H1 (cell line): ENCODE measurements at regions not wholly inside any gene's neighbourhood (a gene's known extent, or its start where the extent isn't known, plus 50 kb on each side); places are given as distances from the start of the nearest gene placed in this dataset.

Experiments used
- GTF2F1 ChIP-seq: IDR thresholded peaks from 2 replicates; pipeline ENCODE4 v1.6.1; 2012; ENCODE audit warnings: low read depth, low read length, improper control_type of control experiment, borderline replicate concordance
- RBBP5 ChIP-seq: IDR thresholded peaks from 2 replicates; pipeline ENCODE4 v1.7.1; 2012; ENCODE audit warnings: low read depth, mild to moderate bottlenecking, inconsistent platforms, low read length, moderate library complexity, borderline replicate concordance
- SAP30 ChIP-seq: fragments of 300-600 bp; sonication (generic); IDR thresholded peaks from 2 replicates; pipeline ENCODE4 v1.7.1; 2012; ENCODE audit warnings: low read length, moderate library complexity, mild to moderate bottlenecking, inconsistent platforms; ENCODE audit not compliant: insufficient read depth, insufficient replicate concordance
- SIRT6 ChIP-seq: IDR thresholded peaks from one replicate; pipeline ENCODE4 v1.7.1; 2012; ENCODE audit warnings: low read length, inconsistent platforms
- SP1 ChIP-seq: IDR thresholded peaks from 2 replicates; pipeline ENCODE4 v1.6.1; 2011; ENCODE audit warnings: low read depth, low read length
- TF ChIP-seq, protein P1 (sequence below): fragments of 300-600 bp; sonication (generic); IDR thresholded peaks from 2 replicates; pipeline ENCODE4 v1.7.1; 2012; ENCODE audit warnings: low read length, moderate library complexity, mild to moderate bottlenecking, inconsistent platforms; ENCODE audit not compliant: insufficient replicate concordance
- TF ChIP-seq, protein P2 (sequence below): IDR thresholded peaks from 2 replicates; pipeline ENCODE4 v1.6.1; 2011; ENCODE audit warnings: low read length, improper control_type of control experiment
- TF ChIP-seq, protein P3 (sequence below): IDR thresholded peaks from 2 replicates; pipeline ENCODE4 v1.6.1; 2012; ENCODE audit warnings: inconsistent platforms

DNA sequence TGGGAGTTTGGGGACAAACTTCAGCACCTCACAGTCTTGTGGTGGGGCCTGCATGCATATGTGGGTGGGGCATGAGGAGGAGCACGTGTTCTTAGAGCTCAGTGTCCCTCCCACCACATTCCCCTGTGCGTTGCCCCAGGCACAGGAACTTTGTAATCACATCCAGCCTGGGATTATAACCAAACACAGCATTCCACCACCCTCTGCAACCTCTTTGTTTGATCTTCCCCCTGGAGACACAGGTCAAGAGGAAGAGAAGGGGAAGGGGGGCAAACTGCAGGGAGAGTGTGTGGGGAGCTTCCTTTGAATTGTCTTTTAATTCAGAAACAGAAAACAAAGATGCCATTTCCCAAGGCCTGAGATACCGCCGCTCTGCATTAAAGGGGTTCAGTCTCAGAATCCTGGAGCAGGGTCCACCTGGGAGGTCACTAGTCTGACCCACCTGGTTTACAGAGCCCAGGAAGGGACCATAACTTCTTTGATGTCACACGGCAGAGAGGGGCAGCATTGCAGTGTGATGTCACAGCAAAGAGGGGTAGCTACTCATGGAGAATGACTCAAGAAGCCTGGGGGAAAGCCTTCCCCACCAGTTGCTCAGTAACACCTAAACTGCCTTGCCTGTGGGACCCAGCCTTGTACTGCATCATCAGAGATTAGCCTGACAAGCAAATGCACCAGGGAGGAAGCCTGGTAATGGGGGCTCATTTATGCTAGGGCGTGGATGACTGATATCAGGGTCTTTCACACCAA, 106.3 kb upstream of the RNU6-1 start (continued):
- TF ChIP-seq, protein P1, sequence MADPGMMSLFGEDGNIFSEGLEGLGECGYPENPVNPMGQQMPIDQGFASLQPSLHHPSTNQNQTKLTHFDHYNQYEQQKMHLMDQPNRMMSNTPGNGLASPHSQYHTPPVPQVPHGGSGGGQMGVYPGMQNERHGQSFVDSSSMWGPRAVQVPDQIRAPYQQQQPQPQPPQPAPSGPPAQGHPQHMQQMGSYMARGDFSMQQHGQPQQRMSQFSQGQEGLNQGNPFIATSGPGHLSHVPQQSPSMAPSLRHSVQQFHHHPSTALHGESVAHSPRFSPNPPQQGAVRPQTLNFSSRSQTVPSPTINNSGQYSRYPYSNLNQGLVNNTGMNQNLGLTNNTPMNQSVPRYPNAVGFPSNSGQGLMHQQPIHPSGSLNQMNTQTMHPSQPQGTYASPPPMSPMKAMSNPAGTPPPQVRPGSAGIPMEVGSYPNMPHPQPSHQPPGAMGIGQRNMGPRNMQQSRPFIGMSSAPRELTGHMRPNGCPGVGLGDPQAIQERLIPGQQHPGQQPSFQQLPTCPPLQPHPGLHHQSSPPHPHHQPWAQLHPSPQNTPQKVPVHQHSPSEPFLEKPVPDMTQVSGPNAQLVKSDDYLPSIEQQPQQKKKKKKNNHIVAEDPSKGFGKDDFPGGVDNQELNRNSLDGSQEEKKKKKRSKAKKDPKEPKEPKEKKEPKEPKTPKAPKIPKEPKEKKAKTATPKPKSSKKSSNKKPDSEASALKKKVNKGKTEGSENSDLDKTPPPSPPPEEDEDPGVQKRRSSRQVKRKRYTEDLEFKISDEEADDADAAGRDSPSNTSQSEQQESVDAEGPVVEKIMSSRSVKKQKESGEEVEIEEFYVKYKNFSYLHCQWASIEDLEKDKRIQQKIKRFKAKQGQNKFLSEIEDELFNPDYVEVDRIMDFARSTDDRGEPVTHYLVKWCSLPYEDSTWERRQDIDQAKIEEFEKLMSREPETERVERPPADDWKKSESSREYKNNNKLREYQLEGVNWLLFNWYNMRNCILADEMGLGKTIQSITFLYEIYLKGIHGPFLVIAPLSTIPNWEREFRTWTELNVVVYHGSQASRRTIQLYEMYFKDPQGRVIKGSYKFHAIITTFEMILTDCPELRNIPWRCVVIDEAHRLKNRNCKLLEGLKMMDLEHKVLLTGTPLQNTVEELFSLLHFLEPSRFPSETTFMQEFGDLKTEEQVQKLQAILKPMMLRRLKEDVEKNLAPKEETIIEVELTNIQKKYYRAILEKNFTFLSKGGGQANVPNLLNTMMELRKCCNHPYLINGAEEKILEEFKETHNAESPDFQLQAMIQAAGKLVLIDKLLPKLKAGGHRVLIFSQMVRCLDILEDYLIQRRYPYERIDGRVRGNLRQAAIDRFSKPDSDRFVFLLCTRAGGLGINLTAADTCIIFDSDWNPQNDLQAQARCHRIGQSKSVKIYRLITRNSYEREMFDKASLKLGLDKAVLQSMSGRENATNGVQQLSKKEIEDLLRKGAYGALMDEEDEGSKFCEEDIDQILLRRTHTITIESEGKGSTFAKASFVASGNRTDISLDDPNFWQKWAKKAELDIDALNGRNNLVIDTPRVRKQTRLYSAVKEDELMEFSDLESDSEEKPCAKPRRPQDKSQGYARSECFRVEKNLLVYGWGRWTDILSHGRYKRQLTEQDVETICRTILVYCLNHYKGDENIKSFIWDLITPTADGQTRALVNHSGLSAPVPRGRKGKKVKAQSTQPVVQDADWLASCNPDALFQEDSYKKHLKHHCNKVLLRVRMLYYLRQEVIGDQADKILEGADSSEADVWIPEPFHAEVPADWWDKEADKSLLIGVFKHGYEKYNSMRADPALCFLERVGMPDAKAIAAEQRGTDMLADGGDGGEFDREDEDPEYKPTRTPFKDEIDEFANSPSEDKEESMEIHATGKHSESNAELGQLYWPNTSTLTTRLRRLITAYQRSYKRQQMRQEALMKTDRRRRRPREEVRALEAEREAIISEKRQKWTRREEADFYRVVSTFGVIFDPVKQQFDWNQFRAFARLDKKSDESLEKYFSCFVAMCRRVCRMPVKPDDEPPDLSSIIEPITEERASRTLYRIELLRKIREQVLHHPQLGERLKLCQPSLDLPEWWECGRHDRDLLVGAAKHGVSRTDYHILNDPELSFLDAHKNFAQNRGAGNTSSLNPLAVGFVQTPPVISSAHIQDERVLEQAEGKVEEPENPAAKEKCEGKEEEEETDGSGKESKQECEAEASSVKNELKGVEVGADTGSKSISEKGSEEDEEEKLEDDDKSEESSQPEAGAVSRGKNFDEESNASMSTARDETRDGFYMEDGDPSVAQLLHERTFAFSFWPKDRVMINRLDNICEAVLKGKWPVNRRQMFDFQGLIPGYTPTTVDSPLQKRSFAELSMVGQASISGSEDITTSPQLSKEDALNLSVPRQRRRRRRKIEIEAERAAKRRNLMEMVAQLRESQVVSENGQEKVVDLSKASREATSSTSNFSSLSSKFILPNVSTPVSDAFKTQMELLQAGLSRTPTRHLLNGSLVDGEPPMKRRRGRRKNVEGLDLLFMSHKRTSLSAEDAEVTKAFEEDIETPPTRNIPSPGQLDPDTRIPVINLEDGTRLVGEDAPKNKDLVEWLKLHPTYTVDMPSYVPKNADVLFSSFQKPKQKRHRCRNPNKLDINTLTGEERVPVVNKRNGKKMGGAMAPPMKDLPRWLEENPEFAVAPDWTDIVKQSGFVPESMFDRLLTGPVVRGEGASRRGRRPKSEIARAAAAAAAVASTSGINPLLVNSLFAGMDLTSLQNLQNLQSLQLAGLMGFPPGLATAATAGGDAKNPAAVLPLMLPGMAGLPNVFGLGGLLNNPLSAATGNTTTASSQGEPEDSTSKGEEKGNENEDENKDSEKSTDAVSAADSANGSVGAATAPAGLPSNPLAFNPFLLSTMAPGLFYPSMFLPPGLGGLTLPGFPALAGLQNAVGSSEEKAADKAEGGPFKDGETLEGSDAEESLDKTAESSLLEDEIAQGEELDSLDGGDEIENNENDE: no peak
- no peak for TF ChIP-seq SIRT6
- TF ChIP-seq SAP30: no peak
- TF ChIP-seq, protein P2, sequence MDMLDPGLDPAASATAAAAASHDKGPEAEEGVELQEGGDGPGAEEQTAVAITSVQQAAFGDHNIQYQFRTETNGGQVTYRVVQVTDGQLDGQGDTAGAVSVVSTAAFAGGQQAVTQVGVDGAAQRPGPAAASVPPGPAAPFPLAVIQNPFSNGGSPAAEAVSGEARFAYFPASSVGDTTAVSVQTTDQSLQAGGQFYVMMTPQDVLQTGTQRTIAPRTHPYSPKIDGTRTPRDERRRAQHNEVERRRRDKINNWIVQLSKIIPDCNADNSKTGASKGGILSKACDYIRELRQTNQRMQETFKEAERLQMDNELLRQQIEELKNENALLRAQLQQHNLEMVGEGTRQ: peak; percentile 54
- TF ChIP-seq GTF2F1: no peak
- TF ChIP-seq, protein P3, sequence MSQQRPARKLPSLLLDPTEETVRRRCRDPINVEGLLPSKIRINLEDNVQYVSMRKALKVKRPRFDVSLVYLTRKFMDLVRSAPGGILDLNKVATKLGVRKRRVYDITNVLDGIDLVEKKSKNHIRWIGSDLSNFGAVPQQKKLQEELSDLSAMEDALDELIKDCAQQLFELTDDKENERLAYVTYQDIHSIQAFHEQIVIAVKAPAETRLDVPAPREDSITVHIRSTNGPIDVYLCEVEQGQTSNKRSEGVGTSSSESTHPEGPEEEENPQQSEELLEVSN: peak; percentile 79
- TF ChIP-seq RBBP5: no peak
- TF ChIP-seq SP1: peak; percentile 29; the same call in 1 of the 2 replicates
